SK-N-SH (cell line): ENCODE measurements at regions not wholly inside any gene's neighbourhood (a gene's known extent, or its start where the extent isn't known, plus 50 kb on each side); places are given as distances from the start of the nearest gene placed in this dataset.

Experiments
- CTCF ChIA-PET: fragments of 300-600, 350-600 bp; formaldehyde crosslinking; extraction: SDS; loops from one replicate; lab custom pipeline; 2021; lab: Yijun Ruan, JAX
- POLR2A ChIA-PET: fragments of 350-600 bp; sonication (Branson Sonifier 250); formaldehyde crosslinking; extraction: SDS; loops from one replicate; lab custom pipeline; 2020; ENCODE audit warnings: antibody characterized with exemption, inconsistent platforms; lab: Yijun Ruan, JAX
- DNase-seq: peaks from one replicate; pipeline ENCODE4 v3.0.0; 2012
- H2AFZ ChIP-seq: fragments of 200-600 bp; sonication (generic); 2 replicates; pipeline ENCODE4 v1.8.1; 2016; ENCODE audit warnings: antibody characterized with exemption, mild to moderate bottlenecking, low read depth
- H3F3A ChIP-seq: fragments of 200-600 bp; sonication (generic); replicated peaks from 2 replicates; pipeline ENCODE3; 2016; ENCODE audit warnings: antibody characterized with exemption, mild to moderate bottlenecking; ENCODE audit not compliant: insufficient read depth
- H3K27ac ChIP-seq, 2 experiments: fragments of 200-500 bp in 1 of 2; fragments of 200-600 bp in 1 of 2; sonication (Bioruptor generic) in 1 of 2; sonication (generic), shearing (Covaris generic) in 1 of 2; 2 replicates each; pipeline versions ENCODE4 v1.5.1 to v1.6.1; 2014 to 2016; ENCODE audit warnings: low read depth in 2 of 2, inconsistent platforms in 1 of 2, low read length in 1 of 2, mild to moderate bottlenecking in 1 of 2, mixed read lengths in 1 of 2
- H3K27me3 ChIP-seq: fragments of 200-600 bp; sonication (generic), shearing (Covaris generic); 2 replicates; pipeline ENCODE4 v1.6.1; 2016; ENCODE audit warnings: mixed run types; ENCODE audit not compliant: insufficient read depth
- H3K36me3 ChIP-seq, 2 experiments: fragments of 200-500 bp in 1 of 2; fragments of 200-600 bp in 1 of 2; sonication (Bioruptor generic) in 1 of 2; sonication (generic) in 1 of 2; replicated peaks in 1 of 2; 2 replicates each; pipeline versions ENCODE3 to v1.5.1; 2014 to 2016; ENCODE audit warnings: low read length in 1 of 2, mild to moderate bottlenecking in 1 of 2; ENCODE audit not compliant: insufficient read depth in 2 of 2, control insufficient read depth in 1 of 2
- H3K4me1 ChIP-seq, 2 experiments: fragments of 200-500 bp in 1 of 2; fragments of 200-600 bp in 1 of 2; sonication (Bioruptor generic) in 1 of 2; sonication (generic), shearing (Covaris generic) in 1 of 2; 2 replicates each; pipeline versions ENCODE4 v1.5.1 to v1.6.1; 2014 to 2016; ENCODE audit warnings: low read depth in 1 of 2, low read length in 1 of 2, mixed run types in 1 of 2; ENCODE audit not compliant: insufficient read depth in 2 of 2, control insufficient read depth in 1 of 2
- H3K4me2 ChIP-seq: fragments of 200-600 bp; sonication (generic), shearing (Covaris generic); 2 replicates; pipeline ENCODE4 v1.6.1; 2017; ENCODE audit warnings: mixed run types
- H3K4me3 ChIP-seq, 2 experiments: fragments of 200-500 bp in 1 of 2; fragments of 200-600 bp in 1 of 2; sonication (Bioruptor generic) in 1 of 2; sonication (generic), shearing (Covaris generic) in 1 of 2; 2 replicates each; pipeline versions ENCODE4 v1.5.1 to v1.8.1; 2014 to 2016; ENCODE audit warnings: low read depth in 2 of 2, inconsistent platforms in 1 of 2, low read length in 1 of 2, mild to moderate bottlenecking in 1 of 2, mixed read lengths in 1 of 2, moderate library complexity in 1 of 2
- H3K79me2 ChIP-seq: fragments of 200-600 bp; sonication (generic); 2 replicates; pipeline ENCODE4 v1.8.1; 2017; ENCODE audit warnings: mild to moderate bottlenecking; ENCODE audit not compliant: insufficient read depth
- H3K9ac ChIP-seq: fragments of 200-600 bp; sonication (generic); 2 replicates; pipeline ENCODE4 v1.6.1; 2017; ENCODE audit warnings: mixed run types
- H3K9me2 ChIP-seq: fragments of 200-600 bp; sonication (generic); 2 replicates; pipeline ENCODE4 v1.6.1; 2017; ENCODE audit warnings: mixed run types
- H3K9me3 ChIP-seq: fragments of 200-600 bp; sonication (generic); 2 replicates; pipeline ENCODE4 v1.6.1; 2017; ENCODE audit warnings: mixed run types, mild to moderate bottlenecking, moderate library complexity
- H4K20me1 ChIP-seq: fragments of 200-600 bp; sonication (generic); 2 replicates; pipeline ENCODE4 v1.6.1; 2017; ENCODE audit warnings: mild to moderate bottlenecking, mixed run types; ENCODE audit not compliant: insufficient read depth
- CHD2 ChIP-seq: fragments of 150-350 bp; IDR thresholded peaks from 2 replicates; pipeline ENCODE4 v1.6.1; 2018; ENCODE audit warnings: low read length; ENCODE audit not compliant: partially characterized antibody
- CTCF ChIP-seq: fragments of 200-600 bp; sonication (generic); IDR thresholded peaks from 2 replicates; pipeline ENCODE4 v1.6.1; 2017; ENCODE audit warnings: antibody characterized with exemption, mild to moderate bottlenecking, moderate library complexity
- EP300 ChIP-seq, 2 experiments: IDR thresholded peaks; 2 replicates each; pipeline versions ENCODE4 v1.4.0 to v1.6.1; 2012; ENCODE audit warnings: borderline replicate concordance in 1 of 2, low read depth in 1 of 2, low read length in 1 of 2
- GABPA ChIP-seq: IDR thresholded peaks from 2 replicates; pipeline ENCODE4 v1.4.0; 2012; ENCODE audit warnings: low read depth, mild to moderate bottlenecking
- GATA2 ChIP-seq: sonication (generic); formaldehyde crosslinking; IDR thresholded peaks from 2 replicates; pipeline ENCODE4 v1.5.0; 2020; ENCODE audit warnings: mild to moderate bottlenecking, missing genetic modification reagents
- JUND ChIP-seq: IDR thresholded peaks from 2 replicates; pipeline ENCODE4 v1.4.0; 2012
- MAX ChIP-seq: IDR thresholded peaks from 2 replicates; pipeline ENCODE4 v1.4.0; 2012; ENCODE audit warnings: low read depth
- MEF2A ChIP-seq: IDR thresholded peaks from 2 replicates; pipeline ENCODE4 v1.4.0; 2012; ENCODE audit warnings: low read depth, borderline replicate concordance
- MXI1 ChIP-seq: IDR thresholded peaks from 2 replicates; pipeline ENCODE4 v1.6.1; 2012; ENCODE audit warnings: mild to moderate bottlenecking, low read depth, low read length, improper control_type of control experiment
- NFIC ChIP-seq: IDR thresholded peaks from 2 replicates; pipeline ENCODE4 v1.4.0; 2012; ENCODE audit warnings: borderline replicate concordance
- NRF1 ChIP-seq: IDR thresholded peaks from 2 replicates; pipeline ENCODE4 v1.6.1; 2012; ENCODE audit warnings: low read depth, mild to moderate bottlenecking, low read length
- PBX3 ChIP-seq: IDR thresholded peaks from 2 replicates; pipeline ENCODE4; 2012
- RAD21 ChIP-seq: IDR thresholded peaks from 2 replicates; pipeline ENCODE4 v1.6.1; 2012; ENCODE audit warnings: mild to moderate bottlenecking, low read length
- RCOR1 ChIP-seq: fragments of 150-350 bp; IDR thresholded peaks from 2 replicates; pipeline ENCODE4 v1.6.1; 2017; ENCODE audit warnings: antibody characterized with exemption, low read length
- RFX5 ChIP-seq: IDR thresholded peaks from 2 replicates; pipeline ENCODE4 v1.6.1; 2012; ENCODE audit warnings: mild to moderate bottlenecking, improper control_type of control experiment, low read length
- RXRA ChIP-seq: IDR thresholded peaks from 2 replicates; pipeline ENCODE4 v1.4.0; 2012; ENCODE audit warnings: low read depth, mild to moderate bottlenecking, borderline replicate concordance
- SIN3A ChIP-seq: IDR thresholded peaks from 2 replicates; pipeline ENCODE4 v1.6.1; 2012; ENCODE audit warnings: low read depth, mild to moderate bottlenecking, low read length, moderate library complexity, borderline replicate concordance
- SMC3 ChIP-seq: IDR thresholded peaks from 2 replicates; pipeline ENCODE4 v1.6.1; 2012; ENCODE audit warnings: low read depth, low read length, improper control_type of control experiment
- TAF1 ChIP-seq: IDR thresholded peaks from 2 replicates; pipeline ENCODE4 v1.6.1; 2012; ENCODE audit warnings: low read depth, mild to moderate bottlenecking, low read length, moderate library complexity, borderline replicate concordance
- TEAD4 ChIP-seq: IDR thresholded peaks from 2 replicates; pipeline ENCODE4 v1.4.0; 2012; ENCODE audit warnings: mild to moderate bottlenecking, borderline replicate concordance; ENCODE audit not compliant: insufficient read depth
- ZBTB33 ChIP-seq: IDR thresholded peaks from 2 replicates; pipeline ENCODE4 v1.4.0; 2012; ENCODE audit warnings: low read depth, borderline replicate concordance
- WGBS: methylation state at CpG from one replicate; pipeline ENCODE4 v1.1.6; 2017; ENCODE audit warnings: low lambda C conversion rate; 5-methylcytosine and 5-hydroxymethylcytosine counted together
- TF ChIP-seq, protein P1 (sequence below): fragments of 150-350 bp; IDR thresholded peaks from 2 replicates; pipeline ENCODE4 v1.6.1; 2017; ENCODE audit warnings: antibody characterized with exemption, low read length, low read depth, borderline replicate concordance

GRCh38 chr2:19837235-19837766 lies 64.5 kb downstream of the TTC32 start:
- ChIA-PET CTCF (interaction anchor here (0.7 to 1.5 kb wide), 4 partner anchors 12 to 474 kb away, joined by 3 to 4 read pairs (median 4); no protein-coding TSS in a partner anchor), POLR2A (no interaction called here)
- Histone ChIP-seq H3K4me2 (no peak overlapping the region), H3K4me1 (no peaks in the 10 kb centered on the region), H3K9me2 (no peaks in the 10 kb centered on the region), H3K36me3 (no peaks in the 10 kb centered on the region), H3K27me3 (peaks cover 36% of the 10 kb centered on the region; the same call in 1 of the 2 replicates), H3K9ac (no peak overlapping the region), H3K4me3 (no peak overlapping the region), H3F3A (no peaks in the 10 kb centered on the region), H3K9me3 (no peaks in the 10 kb centered on the region), H3K79me2 (no peaks in the 10 kb centered on the region), H4K20me1 (no peaks in the 10 kb centered on the region), H2AFZ (no peak overlapping the region), H3K27ac (no peak overlapping the region)
- DNase-seq: no peak
- WGBS: 4% methylated on average over 4 of the region's 4 CpGs
- no peak for TF ChIP-seq TEAD4
- no peak for TF ChIP-seq GATA2
- TF ChIP-seq JUND: no peak
- TF ChIP-seq MXI1: no peak
- TF ChIP-seq NRF1: no peak
- TF ChIP-seq SIN3A: no peak
- no peak for TF ChIP-seq RXRA
- no peak for TF ChIP-seq GABPA
- no peak for TF ChIP-seq SMC3
- no peak for TF ChIP-seq RAD21
- no peak for TF ChIP-seq TAF1
- no peak for TF ChIP-seq NFIC
- no peak for TF ChIP-seq MAX
- no peak for TF ChIP-seq CHD2
- no peak for TF ChIP-seq EP300 (IDR thresholded peaks at IDR 0.05; ENCODE audit: borderline replicate concordance in 1 of 2, low read depth in 1 of 2, low read length in 1 of 2)
- no peak for TF ChIP-seq RCOR1
- TF ChIP-seq ZBTB33: no peak

DNA sequence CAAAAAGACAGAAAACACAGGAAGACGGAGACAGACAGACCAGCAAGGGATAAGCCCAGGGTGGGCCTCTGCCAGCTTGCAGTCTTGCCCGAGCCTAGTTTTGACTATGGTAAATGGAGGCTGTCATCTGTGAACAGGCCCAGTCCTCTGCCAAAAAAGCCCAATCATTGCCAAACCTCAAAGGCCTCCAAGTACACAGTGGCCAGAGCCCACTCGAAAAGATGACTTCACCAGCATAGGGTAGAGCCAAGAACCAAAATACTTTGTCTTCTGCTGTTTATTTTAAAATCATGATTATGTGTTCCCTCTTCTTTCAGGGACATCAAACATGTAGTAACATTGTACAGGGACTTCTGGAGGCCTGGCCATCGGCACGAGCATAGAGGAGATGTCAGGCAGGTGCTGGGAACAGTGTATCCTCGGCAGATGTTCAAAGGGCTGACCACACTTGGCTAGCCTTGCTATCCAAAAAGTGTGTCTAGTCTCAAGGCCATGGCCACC lies 66.0 kb downstream of the TTC32 start:
- no peak overlapping the region for H3K9ac ChIP-seq
- no peaks in the 10 kb centered on the region for H3K9me3 ChIP-seq
- H3K4me2 ChIP-seq: no peak overlapping the region
- no peaks in the 10 kb centered on the region for H3K36me3 ChIP-seq
- H3K4me3 ChIP-seq: no peak overlapping the region
- 11% methylated on average over 6 of the region's 6 CpGs for WGBS
- no peak overlapping the region for H2AFZ ChIP-seq
- POLR2A ChIA-PET: no interaction called here
- H3K4me1 ChIP-seq: no peaks in the 10 kb centered on the region
- H3K27me3 ChIP-seq: peaks cover 23% of the 10 kb centered on the region; the same call in 1 of the 2 replicates
- H3K27ac ChIP-seq: no peak overlapping the region
- CTCF ChIA-PET: interaction anchor here (1.9 kb wide), 1 partner anchor 10 kb away, joined by 6 read pairs; no protein-coding TSS in a partner anchor
- no peaks in the 10 kb centered on the region for H3K9me2 ChIP-seq
- DNase-seq: no peak
- no peaks in the 10 kb centered on the region for H3F3A ChIP-seq
- no peaks in the 10 kb centered on the region for H3K79me2 ChIP-seq
- H4K20me1 ChIP-seq: no peaks in the 10 kb centered on the region
- TF ChIP-seq RFX5 (no peak), MEF2A (no peak), CTCF (no peak), PBX3 (no peak), RCOR1 (no peak), RXRA (no peak)
- TF ChIP-seq, protein P1, sequence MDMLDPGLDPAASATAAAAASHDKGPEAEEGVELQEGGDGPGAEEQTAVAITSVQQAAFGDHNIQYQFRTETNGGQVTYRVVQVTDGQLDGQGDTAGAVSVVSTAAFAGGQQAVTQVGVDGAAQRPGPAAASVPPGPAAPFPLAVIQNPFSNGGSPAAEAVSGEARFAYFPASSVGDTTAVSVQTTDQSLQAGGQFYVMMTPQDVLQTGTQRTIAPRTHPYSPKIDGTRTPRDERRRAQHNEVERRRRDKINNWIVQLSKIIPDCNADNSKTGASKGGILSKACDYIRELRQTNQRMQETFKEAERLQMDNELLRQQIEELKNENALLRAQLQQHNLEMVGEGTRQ: no peak
